ENCODE measurements at regions not wholly inside any gene's neighbourhood (a gene's known extent, or its start where the extent isn't known, plus 50 kb on each side); places are given as distances from the start of the nearest gene placed in this dataset.
"Not testable (repeated sequence)": the region's sequence is repeated elsewhere in the genome, so short reads cannot be mapped to it uniquely, and the experiment has no call there.

GRCh38 chr7:69213878-69214277, 384.4 kb upstream of the AUTS2 start:
- DNase-seq (ENCODE audit: low spot score): no peak
- TF ChIP-seq CTCF (IDR thresholded peaks at IDR 0.05): no peak
- H3K36me3 ChIP-seq: no peaks in the 10 kb centered on the region
- no peaks in the 10 kb centered on the region for H3K9me3 ChIP-seq
- H3K27ac ChIP-seq: no peak overlapping the region
- no peaks in the 10 kb centered on the region for H3K27me3 ChIP-seq
- H3K4me3 ChIP-seq: no peak overlapping the region
- H3K4me1 ChIP-seq: no peaks in the 10 kb centered on the region

DNA sequence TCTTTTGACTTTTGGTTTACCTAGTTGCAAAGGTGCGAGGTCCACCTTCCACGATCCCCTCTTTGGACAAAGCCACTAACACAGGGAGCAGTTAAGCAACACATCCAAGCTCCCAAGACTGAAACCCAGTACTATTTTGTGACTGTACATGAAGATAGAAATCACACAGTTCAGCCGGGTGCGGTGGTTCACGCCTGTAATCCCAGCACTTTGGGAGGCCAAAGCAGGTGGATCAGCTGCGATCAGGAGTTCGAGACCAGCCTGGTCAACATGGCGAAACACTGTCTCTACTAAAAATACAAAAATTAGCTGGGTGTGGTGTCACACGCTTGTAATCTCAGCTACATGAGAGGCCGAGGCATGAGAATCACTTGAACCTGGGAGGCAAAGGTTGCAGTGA, 382.8 kb upstream of the AUTS2 start:
- not testable (repeated sequence) for H3K4me3 ChIP-seq; H3K4me1 ChIP-seq; H3K27me3 ChIP-seq; H3K36me3 ChIP-seq; H3K9me3 ChIP-seq; H3K27ac ChIP-seq; DNase-seq (ENCODE audit: low spot score)

DNA sequence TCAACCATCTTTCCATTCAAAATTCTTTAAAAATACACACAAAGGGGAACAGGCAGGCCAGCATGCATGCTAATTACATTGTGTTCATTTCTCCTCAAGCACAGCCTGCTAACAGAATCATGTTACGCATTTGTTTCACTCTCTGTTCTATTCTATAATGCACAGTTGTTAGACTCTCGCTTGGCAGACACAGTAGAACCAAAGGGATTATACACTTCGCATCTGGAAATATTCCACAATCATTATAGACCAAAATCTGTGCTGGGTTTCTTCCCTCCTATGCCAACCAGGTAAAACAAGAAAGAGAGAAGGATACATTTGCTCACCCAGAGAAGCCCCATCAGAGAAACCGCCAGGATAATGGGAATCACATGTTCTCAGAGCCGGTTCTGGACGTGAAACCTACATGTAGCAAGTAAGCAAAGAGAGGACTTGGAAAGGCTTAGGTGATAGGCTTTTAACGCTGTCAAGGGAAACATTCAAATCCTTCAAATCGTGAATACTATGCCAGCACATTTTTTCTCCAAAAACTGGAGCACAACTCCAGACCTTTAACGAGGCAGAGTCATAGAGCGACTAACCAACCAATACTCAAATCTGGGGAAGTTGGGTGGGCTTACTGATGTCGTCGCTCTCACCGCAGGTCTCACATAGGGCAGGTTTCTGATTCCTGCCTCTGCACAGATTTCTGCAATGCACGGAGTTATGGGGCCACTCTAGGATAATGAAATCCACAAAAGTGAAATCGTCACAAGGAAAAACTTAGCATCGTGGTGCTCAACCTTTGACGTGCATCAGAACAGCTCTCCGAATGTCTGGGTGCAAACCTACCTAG, 380.5 kb upstream of the AUTS2 start:
- Histone ChIP-seq H3K9me3 (no peaks in the 10 kb centered on the region), H3K4me3 (no peak overlapping the region), H3K27ac (no peak overlapping the region), H3K36me3 (no peaks in the 10 kb centered on the region), H3K4me1 (no peaks in the 10 kb centered on the region), H3K27me3 (no peaks in the 10 kb centered on the region)
- DNase-seq (ENCODE audit: low spot score): no peak
- no peak for TF ChIP-seq CTCF (IDR thresholded peaks at IDR 0.05)

DNA sequence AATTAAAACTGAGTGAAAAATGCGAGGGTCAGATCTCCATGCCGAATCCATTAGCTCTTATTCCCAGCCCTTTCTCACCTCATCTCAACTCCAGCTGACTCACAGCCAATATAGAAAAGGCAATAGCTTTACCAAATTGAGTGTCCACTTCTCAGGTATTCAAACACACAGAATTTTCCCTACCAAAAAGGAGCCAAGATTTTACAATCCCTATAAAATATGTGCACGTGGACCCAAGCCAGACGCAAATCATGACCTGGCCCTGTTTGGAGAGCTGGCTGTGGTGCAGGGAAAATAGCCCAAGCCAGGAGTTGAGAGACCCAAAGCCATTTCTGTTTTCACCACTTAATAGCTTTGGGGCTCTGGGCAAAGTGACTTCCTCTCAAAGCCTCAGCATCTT, 379.7 kb upstream of the AUTS2 start:
- no peaks in the 10 kb centered on the region for H3K9me3 ChIP-seq
- no peak for DNase-seq (ENCODE audit: low spot score)
- no peak for TF ChIP-seq CTCF (IDR thresholded peaks at IDR 0.05)
- no peak overlapping the region for H3K27ac ChIP-seq
- no peaks in the 10 kb centered on the region for H3K36me3 ChIP-seq
- H3K4me1 ChIP-seq: no peaks in the 10 kb centered on the region
- H3K4me3 ChIP-seq: no peak overlapping the region
- H3K27me3 ChIP-seq: no peaks in the 10 kb centered on the region

- Histone ChIP-seq H3K4me3 (no peak overlapping the region), H3K9me3 (no peaks in the 10 kb centered on the region), H3K36me3 (no peaks in the 10 kb centered on the region), H3K27me3 (no peaks in the 10 kb centered on the region), H3K4me1 (no peaks in the 10 kb centered on the region), H3K27ac (no peak overlapping the region)
- no peak for DNase-seq (ENCODE audit: low spot score)
- TF ChIP-seq CTCF (IDR thresholded peaks at IDR 0.05): no peak
Measured at GRCh38 chr7:69219381-69219780, 378.9 kb upstream of the AUTS2 start.

GRCh38 chr7:69225259-69225943, 372.9 kb upstream of the AUTS2 start:
- H3K9me3 ChIP-seq: peaks cover 0 to 7% of the 10 kb centered on the region in 2 donors
- no peak for DNase-seq (ENCODE audit: low spot score)
- H3K4me1 ChIP-seq: no peaks in the 10 kb centered on the region
- H3K27me3 ChIP-seq: no peaks in the 10 kb centered on the region
- no peak overlapping the region for H3K4me3 ChIP-seq
- no peak for TF ChIP-seq CTCF (IDR thresholded peaks at IDR 0.05)
- H3K27ac ChIP-seq: no peak overlapping the region
- H3K36me3 ChIP-seq: no peaks in the 10 kb centered on the region
